ENCODE measurements at regions not wholly inside any gene's neighbourhood (a gene's known extent, or its start where the extent isn't known, plus 50 kb on each side); places are given as distances from the start of the nearest gene placed in this dataset.

- Mint-ChIP-seq H3K4me3 (peak overlapping the region; percentile 81 to 91), H3K4me1 (ENCODE audit: low read depth in 2 of 2) (peaks cover 13 to 21% of the 10 kb centered on the region in 2 donors), H3K27ac (peak overlapping the region; percentile 95 to 96), H3K36me3 (ENCODE audit: insufficient read depth) (peaks cover 5% of the 10 kb centered on the region), H3K9me3 (no peaks in the 10 kb centered on the region), H3K27me3 (no peaks in the 10 kb centered on the region)
- DNase-seq (peak; percentile 67 to 70 (median 69)), ATAC-seq (replicated peaks) (peak; percentile 92)
Observed at GRCh38 chrX:39869846-39870601, 227.7 kb downstream of the BCOR start.

- Mint-ChIP-seq H3K36me3 (ENCODE audit: insufficient read depth) (peaks cover 5% of the 10 kb centered on the region), H3K9me3 (no peaks in the 10 kb centered on the region), H3K27ac (peak overlapping the region in 1 of 2 donors; percentile 46), H3K4me3 (no peak overlapping the region), H3K27me3 (no peaks in the 10 kb centered on the region), H3K4me1 (ENCODE audit: low read depth in 2 of 2) (peaks cover 13 to 18% of the 10 kb centered on the region in 2 donors)
- no peak for DNase-seq
- no peak for ATAC-seq (replicated peaks)
Observed at GRCh38 chrX:39871648-39872047, 226.1 kb downstream of the BCOR start.

DNA sequence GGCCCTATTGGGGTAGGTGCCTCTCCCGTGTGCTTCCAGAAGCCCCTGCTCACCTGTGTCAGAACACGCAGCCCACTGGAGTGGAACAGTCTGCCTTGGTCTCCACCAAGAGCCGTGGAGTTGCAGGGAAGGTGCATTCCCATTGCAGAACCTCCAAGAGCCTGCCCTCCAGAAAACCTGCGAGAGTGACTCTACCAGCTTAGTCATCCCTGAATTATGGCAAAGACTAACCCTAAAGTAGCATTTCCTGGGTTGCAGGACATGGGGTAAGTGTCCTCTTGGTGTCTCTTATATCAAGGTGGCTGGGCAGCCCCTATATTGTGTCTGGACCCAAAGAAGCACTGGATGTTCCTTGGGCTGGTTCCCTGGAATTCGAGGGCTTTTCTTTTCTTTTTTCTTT lies 224.6 kb downstream of the BCOR start:
- peaks cover 5% of the 10 kb centered on the region for H3K36me3 Mint-ChIP-seq (ENCODE audit: insufficient read depth)
- H3K9me3 Mint-ChIP-seq: no peaks in the 10 kb centered on the region
- H3K27me3 Mint-ChIP-seq: no peaks in the 10 kb centered on the region
- ATAC-seq (replicated peaks): no peak
- DNase-seq: no peak
- H3K4me3 Mint-ChIP-seq: no peak overlapping the region
- peaks cover 13 to 18% of the 10 kb centered on the region in 2 donors for H3K4me1 Mint-ChIP-seq (ENCODE audit: low read depth in 2 of 2)
- H3K27ac Mint-ChIP-seq: no peak overlapping the region

- peaks cover 13% of the 10 kb centered on the region in 2 donors for H3K4me1 Mint-ChIP-seq (ENCODE audit: low read depth in 2 of 2)
- H3K9me3 Mint-ChIP-seq: no peaks in the 10 kb centered on the region
- DNase-seq (no peak), ATAC-seq (replicated peaks) (no peak)
- no peak overlapping the region for H3K4me3 Mint-ChIP-seq
- H3K27me3 Mint-ChIP-seq: no peaks in the 10 kb centered on the region
- H3K27ac Mint-ChIP-seq: no peak overlapping the region
- H3K36me3 Mint-ChIP-seq (ENCODE audit: insufficient read depth): peaks cover 5% of the 10 kb centered on the region
Observed at GRCh38 chrX:39874202-39874816, 223.4 kb downstream of the BCOR start.

GRCh38 chrX:39875834-39876628 lies 221.7 kb downstream of the BCOR start:
- DNase-seq (no peak), ATAC-seq (replicated peaks) (no peak)
- Mint-ChIP-seq H3K4me3 (no peak overlapping the region), H3K27me3 (no peaks in the 10 kb centered on the region), H3K4me1 (ENCODE audit: low read depth in 2 of 2) (peaks cover 0 to 5% of the 10 kb centered on the region in 2 donors), H3K9me3 (no peaks in the 10 kb centered on the region), H3K27ac (no peak overlapping the region), H3K36me3 (ENCODE audit: insufficient read depth) (no peaks in the 10 kb centered on the region)

GRCh38 chrX:39877905-39878304 lies 219.9 kb downstream of the BCOR start:
- ATAC-seq (replicated peaks) (no peak), DNase-seq (no peak)
- Mint-ChIP-seq H3K4me1 (ENCODE audit: low read depth in 2 of 2) (peaks cover 1 to 4% of the 10 kb centered on the region in 2 donors), H3K9me3 (peaks cover 0 to 2% of the 10 kb centered on the region in 2 donors), H3K27ac (no peak overlapping the region), H3K27me3 (no peaks in the 10 kb centered on the region), H3K4me3 (no peak overlapping the region), H3K36me3 (ENCODE audit: insufficient read depth) (no peaks in the 10 kb centered on the region)

DNA sequence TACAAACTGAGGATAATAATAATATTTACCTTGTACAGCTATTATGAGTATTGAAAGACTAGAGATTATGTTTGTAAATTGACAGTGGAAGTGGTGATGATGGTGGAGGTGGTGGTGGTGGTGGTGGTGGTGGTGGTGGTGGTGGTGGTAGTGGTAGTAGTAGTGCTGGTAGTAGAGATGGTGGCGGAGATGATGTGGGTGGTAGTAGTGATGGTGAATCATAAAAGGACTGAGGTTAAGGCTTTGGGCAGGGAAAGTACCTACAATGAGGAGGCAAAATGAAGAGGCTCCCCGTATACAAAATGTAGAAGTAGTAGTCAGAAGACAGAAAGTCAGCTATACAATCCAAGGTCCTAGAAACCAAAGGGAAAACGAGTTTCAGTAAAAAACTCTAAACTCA lies 214.1 kb downstream of the BCOR start:
- no peak for DNase-seq
- peaks cover 6 to 7% of the 10 kb centered on the region in 2 donors for H3K9me3 Mint-ChIP-seq
- no peaks in the 10 kb centered on the region for H3K36me3 Mint-ChIP-seq (ENCODE audit: insufficient read depth)
- H3K27me3 Mint-ChIP-seq: no peaks in the 10 kb centered on the region
- peaks cover 6 to 14% of the 10 kb centered on the region in 2 donors for H3K4me1 Mint-ChIP-seq (ENCODE audit: low read depth in 2 of 2)
- H3K4me3 Mint-ChIP-seq: peak overlapping the region in 1 of 2 donors; percentile 8
- H3K27ac Mint-ChIP-seq: peak overlapping the region; percentile 20 to 79
- ATAC-seq (replicated peaks): peak; percentile 94

GRCh38 chrX:39886282-39886681 lies 211.5 kb downstream of the BCOR start:
- H3K9me3 Mint-ChIP-seq: peaks cover 6 to 7% of the 10 kb centered on the region in 2 donors
- ATAC-seq (replicated peaks) (no peak), DNase-seq (no peak)
- no peaks in the 10 kb centered on the region for H3K36me3 Mint-ChIP-seq (ENCODE audit: insufficient read depth)
- no peaks in the 10 kb centered on the region for H3K27me3 Mint-ChIP-seq
- peak overlapping the region in 1 of 2 donors; percentile 44 for H3K27ac Mint-ChIP-seq
- H3K4me1 Mint-ChIP-seq (ENCODE audit: low read depth in 2 of 2): peaks cover 6 to 14% of the 10 kb centered on the region in 2 donors
- no peak overlapping the region for H3K4me3 Mint-ChIP-seq

DNA sequence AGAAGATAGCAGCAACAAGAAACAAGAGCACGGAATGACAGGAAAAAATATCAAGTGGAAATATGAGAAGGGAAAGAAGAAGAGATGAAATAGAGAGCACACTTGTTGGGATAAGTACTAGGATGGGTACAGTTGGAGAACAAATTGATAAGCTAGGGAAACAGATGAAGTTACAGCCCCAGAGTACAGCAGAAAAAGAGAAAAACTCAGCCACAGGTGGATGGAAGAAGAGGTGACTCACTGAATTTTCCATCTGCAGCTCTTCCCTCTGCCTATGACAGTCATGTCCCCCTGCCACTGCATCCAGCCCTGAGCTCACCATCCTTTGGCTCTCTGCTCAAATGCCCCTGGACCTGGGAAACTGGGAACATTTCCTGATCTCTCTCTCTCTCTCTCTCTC lies 209.0 kb downstream of the BCOR start:
- Mint-ChIP-seq H3K4me3 (no peak overlapping the region), H3K27me3 (no peaks in the 10 kb centered on the region), H3K36me3 (ENCODE audit: insufficient read depth) (no peaks in the 10 kb centered on the region), H3K9me3 (peaks cover 0 to 3% of the 10 kb centered on the region in 2 donors), H3K27ac (no peak overlapping the region), H3K4me1 (ENCODE audit: low read depth in 2 of 2) (peaks cover 3 to 8% of the 10 kb centered on the region in 2 donors)
- ATAC-seq (replicated peaks): no peak
- no peak for DNase-seq

DNA sequence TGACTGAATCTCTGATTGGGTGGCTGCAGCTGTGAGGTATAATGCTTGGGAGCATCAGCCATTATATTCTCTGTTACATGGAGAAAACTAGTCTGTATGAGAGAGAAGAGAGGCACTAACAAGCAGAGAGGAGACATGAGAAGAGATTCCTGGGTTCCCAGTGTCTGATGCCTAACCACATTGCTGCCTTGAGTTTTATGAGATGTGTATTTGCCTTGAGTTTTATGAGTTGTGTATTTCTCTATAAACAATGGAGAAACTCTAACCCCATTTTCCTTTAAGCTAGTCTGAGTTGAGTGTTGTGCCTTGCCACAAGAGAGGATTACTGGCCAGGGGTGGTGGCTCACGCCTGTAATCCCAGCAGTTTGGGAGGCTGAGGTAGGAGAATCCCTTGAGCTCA lies 208.1 kb downstream of the BCOR start:
- H3K27ac Mint-ChIP-seq: no peak overlapping the region
- no peaks in the 10 kb centered on the region for H3K9me3 Mint-ChIP-seq
- ATAC-seq (replicated peaks) (no peak), DNase-seq (no peak)
- H3K27me3 Mint-ChIP-seq: no peaks in the 10 kb centered on the region
- no peaks in the 10 kb centered on the region for H3K36me3 Mint-ChIP-seq (ENCODE audit: insufficient read depth)
- H3K4me1 Mint-ChIP-seq (ENCODE audit: low read depth in 2 of 2): peaks cover 0 to under 1% of the 10 kb centered on the region in 2 donors
- H3K4me3 Mint-ChIP-seq: no peak overlapping the region

GRCh38 chrX:39890807-39891206 lies 207.0 kb downstream of the BCOR start:
- Mint-ChIP-seq H3K27ac (no peak overlapping the region), H3K27me3 (no peaks in the 10 kb centered on the region), H3K4me3 (no peak overlapping the region), H3K9me3 (no peaks in the 10 kb centered on the region), H3K4me1 (ENCODE audit: low read depth in 2 of 2) (no peaks in the 10 kb centered on the region), H3K36me3 (ENCODE audit: insufficient read depth) (no peaks in the 10 kb centered on the region)
- no peak for ATAC-seq (replicated peaks)
- DNase-seq: no peak

DNA sequence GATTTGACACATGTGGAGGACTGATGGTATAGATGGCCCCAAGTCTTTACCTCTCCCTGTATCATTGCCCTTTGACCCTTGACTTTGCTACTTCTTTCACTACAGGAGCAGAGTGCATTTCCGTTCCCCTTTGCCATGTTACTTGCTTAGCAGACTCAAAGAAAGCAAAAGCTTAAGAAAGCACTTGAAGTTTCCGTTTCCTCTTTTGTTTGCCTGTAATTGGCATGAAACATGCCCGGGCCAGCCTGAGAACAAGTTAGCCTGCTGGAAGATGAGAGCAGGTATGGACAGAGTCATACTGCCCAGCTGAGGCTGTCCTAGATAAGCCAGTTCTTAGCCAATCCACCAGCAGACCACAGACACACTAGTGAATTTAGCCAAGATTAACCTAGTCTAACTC lies 206.0 kb downstream of the BCOR start:
- no peak overlapping the region for H3K27ac Mint-ChIP-seq
- ATAC-seq (replicated peaks) (no peak), DNase-seq (no peak)
- H3K36me3 Mint-ChIP-seq (ENCODE audit: insufficient read depth): no peaks in the 10 kb centered on the region
- H3K9me3 Mint-ChIP-seq: no peaks in the 10 kb centered on the region
- no peaks in the 10 kb centered on the region for H3K4me1 Mint-ChIP-seq (ENCODE audit: low read depth in 2 of 2)
- H3K4me3 Mint-ChIP-seq: no peak overlapping the region
- H3K27me3 Mint-ChIP-seq: no peaks in the 10 kb centered on the region

DNA sequence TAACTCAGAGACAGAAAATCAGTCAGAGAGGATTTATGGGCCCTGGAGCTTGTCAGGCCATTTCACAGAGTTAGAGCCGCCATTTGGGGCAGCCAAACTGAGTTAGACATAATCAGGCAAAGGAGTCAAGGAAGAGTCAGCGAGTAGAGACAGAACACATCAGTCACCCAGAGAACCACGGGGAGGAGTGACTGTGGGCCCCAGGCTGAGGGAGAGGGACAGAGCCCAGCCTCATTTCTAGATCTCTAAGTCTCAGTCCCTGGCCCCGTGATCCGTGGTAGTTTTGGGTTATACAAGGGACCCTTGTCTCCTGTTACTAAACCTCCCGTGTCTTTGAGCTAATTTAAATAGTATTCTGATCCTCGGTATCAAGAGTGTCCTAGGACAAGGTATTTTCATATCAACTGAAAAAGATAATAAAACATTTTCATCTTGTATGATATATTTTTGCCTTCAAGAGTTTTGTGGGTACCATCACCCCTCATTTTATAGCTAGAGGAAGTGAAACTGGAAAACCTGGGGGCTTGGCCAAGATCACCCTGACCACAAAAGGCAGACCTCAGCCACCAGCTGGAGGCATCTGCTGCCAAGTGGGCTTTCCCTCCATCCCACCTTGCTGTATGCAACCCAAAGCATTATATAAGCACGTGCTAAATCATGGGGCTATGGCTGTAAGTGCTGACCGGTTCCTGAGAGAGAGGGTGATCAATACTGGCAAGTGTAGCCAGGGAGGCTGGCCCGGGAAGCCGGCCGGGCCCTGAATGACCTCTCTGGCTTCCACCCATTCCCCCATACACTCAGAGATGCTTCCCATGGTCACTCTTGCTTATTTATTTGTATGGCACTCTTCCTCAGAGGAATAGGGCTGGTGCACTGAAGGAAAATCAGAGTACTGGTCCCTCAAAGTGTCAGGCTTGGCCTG lies 204.1 kb downstream of the BCOR start:
- H3K9me3 Mint-ChIP-seq: no peaks in the 10 kb centered on the region
- no peaks in the 10 kb centered on the region for H3K27me3 Mint-ChIP-seq
- H3K27ac Mint-ChIP-seq: no peak overlapping the region
- H3K4me3 Mint-ChIP-seq: no peak overlapping the region
- no peaks in the 10 kb centered on the region for H3K4me1 Mint-ChIP-seq (ENCODE audit: low read depth in 2 of 2)
- DNase-seq: no peak
- no peak for ATAC-seq (replicated peaks)
- no peaks in the 10 kb centered on the region for H3K36me3 Mint-ChIP-seq (ENCODE audit: insufficient read depth)
